AG10803 (cell line): ENCODE measurements at regions not wholly inside any gene's neighbourhood (a gene's known extent, or its start where the extent isn't known, plus 50 kb on each side); places are given as distances from the start of the nearest gene placed in this dataset.

Experiments used
- DNase-seq: peaks from one replicate; pipeline ENCODE4 v3.0.0; 2010; ENCODE audit warnings: low read depth
- H3K4me3 ChIP-seq: 2 replicates; pipeline ENCODE4 v1.5.1; 2011; ENCODE audit warnings: mild to moderate bottlenecking, low read length, control low read depth
- TF ChIP-seq, protein P1 (sequence below): conservative IDR thresholded peaks from 2 replicates; pipeline ENCODE4 v1.5.1; 2011; ENCODE audit warnings: mild to moderate bottlenecking, low read length, control low read depth, inconsistent platforms

DNA sequence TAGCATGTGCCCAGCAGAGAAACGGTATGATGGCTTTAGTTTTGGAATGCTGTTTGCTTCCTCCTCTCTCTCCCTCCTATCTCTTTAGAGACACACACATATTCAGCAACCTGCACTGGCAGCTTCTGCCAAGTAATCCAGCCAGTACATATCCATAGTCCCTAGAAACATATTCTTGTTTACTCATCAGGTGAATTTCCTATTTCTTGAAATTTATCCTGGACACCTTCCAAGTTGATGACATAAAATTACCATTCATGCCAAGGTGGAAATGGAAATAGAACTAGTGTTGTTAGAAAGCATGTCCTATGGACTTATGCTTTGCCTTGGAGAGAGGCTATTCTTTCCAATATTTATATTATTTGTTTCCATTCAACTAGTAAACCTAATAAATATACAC lies 50.9 kb upstream of the RGPD4 start:
- H3K4me3 ChIP-seq = no peak overlapping the region
- TF ChIP-seq, protein P1, sequence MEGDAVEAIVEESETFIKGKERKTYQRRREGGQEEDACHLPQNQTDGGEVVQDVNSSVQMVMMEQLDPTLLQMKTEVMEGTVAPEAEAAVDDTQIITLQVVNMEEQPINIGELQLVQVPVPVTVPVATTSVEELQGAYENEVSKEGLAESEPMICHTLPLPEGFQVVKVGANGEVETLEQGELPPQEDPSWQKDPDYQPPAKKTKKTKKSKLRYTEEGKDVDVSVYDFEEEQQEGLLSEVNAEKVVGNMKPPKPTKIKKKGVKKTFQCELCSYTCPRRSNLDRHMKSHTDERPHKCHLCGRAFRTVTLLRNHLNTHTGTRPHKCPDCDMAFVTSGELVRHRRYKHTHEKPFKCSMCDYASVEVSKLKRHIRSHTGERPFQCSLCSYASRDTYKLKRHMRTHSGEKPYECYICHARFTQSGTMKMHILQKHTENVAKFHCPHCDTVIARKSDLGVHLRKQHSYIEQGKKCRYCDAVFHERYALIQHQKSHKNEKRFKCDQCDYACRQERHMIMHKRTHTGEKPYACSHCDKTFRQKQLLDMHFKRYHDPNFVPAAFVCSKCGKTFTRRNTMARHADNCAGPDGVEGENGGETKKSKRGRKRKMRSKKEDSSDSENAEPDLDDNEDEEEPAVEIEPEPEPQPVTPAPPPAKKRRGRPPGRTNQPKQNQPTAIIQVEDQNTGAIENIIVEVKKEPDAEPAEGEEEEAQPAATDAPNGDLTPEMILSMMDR = no peak
- no peak for DNase-seq

DNA sequence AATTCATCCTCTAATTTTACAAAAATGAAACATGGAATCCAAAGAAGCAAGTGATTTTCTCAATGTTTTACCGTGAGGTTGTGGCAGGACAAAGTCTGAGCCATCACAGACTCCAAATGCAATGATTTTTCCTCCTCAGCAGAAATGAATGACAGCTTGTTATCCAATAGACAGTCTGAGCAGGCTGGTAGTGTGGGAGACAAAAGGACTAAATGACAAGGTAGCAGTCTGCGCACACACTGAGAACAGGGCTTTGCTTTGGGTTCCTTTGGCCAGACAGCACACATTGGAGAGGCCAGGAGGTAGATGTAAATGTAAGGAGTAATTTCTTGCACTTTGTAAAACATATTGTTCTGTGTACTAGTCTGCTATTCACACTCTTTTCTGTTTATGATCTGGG lies 50.3 kb upstream of the RGPD4 start:
- TF ChIP-seq, protein P1 = no peak
- no peak for DNase-seq
- H3K4me3 ChIP-seq = no peak overlapping the region
